Right lobe of liver (tissue), 4 donors: ENCODE measurements at regions not wholly inside any gene's neighbourhood (a gene's known extent, or its start where the extent isn't known, plus 50 kb on each side); places are given as distances from the start of the nearest gene placed in this dataset.

Source experiments
- CTCF ChIP-seq, 4 donors: fragments of 200-600 bp in 3 of 4; fragments of 450-650 bp in 1 of 4; IDR thresholded peaks; one replicate each; pipeline versions ENCODE4 v1.5.1 to v1.8.0; 2016 to 2022; ENCODE audit warnings: antibody characterized with exemption in 4 of 4, mild to moderate bottlenecking in 2 of 4
- POLR2A ChIP-seq: fragments of 450-650 bp; IDR thresholded peaks from one replicate; pipeline ENCODE4 v1.6.1; 2017; ENCODE audit warnings: antibody characterized with exemption, mild to moderate bottlenecking
- donor health status: DM: no; HTN: no; CAD: no.
- donor health status: DM: no; HTN: no; CAD: no.
- donor health status: DM: no; HTN: yes; CAD: no.

- TF ChIP-seq POLR2A (no peak), CTCF (IDR thresholded peaks at IDR 0.05) (no peak)
These were observed 472.1 kb downstream of the RBFOX1 start for GRCh38 chr16:7804635-7805195.
